MM.1S (cell line): ENCODE measurements at regions not wholly inside any gene's neighbourhood (a gene's known extent, or its start where the extent isn't known, plus 50 kb on each side); places are given as distances from the start of the nearest gene placed in this dataset.

Experiments used
- DNase-seq: peaks from one replicate; pipeline ENCODE4 v3.0.0-alpha.2; 2015
- H2AFZ ChIP-seq: fragments of 300-600 bp; sonication (generic); 2 replicates; pipeline ENCODE4 v1.6.0; 2016; ENCODE audit warnings: antibody characterized with exemption, low read length
- H3F3A ChIP-seq: fragments of 300-600 bp; sonication (generic); 2 replicates; pipeline ENCODE4 v1.6.1; 2016; ENCODE audit warnings: mild to moderate bottlenecking, antibody characterized with exemption, low read length, moderate library complexity, mixed read lengths; ENCODE audit not compliant: insufficient read depth
- H3K27ac ChIP-seq: fragments of 300-600 bp; sonication (generic); 2 replicates; pipeline ENCODE4 v1.5.1; 2016; ENCODE audit warnings: mild to moderate bottlenecking, low read length
- H3K27me3 ChIP-seq: fragments of 300-600 bp; sonication (generic); replicated peaks from 2 replicates; pipeline ENCODE4 v1.6.0; 2016; ENCODE audit warnings: low read length; ENCODE audit not compliant: insufficient read depth
- H3K36me3 ChIP-seq: fragments of 300-600 bp; sonication (generic); replicated peaks from 2 replicates; pipeline ENCODE4 v1.6.1; 2016; ENCODE audit warnings: mild to moderate bottlenecking, low read length, mixed read lengths; ENCODE audit not compliant: insufficient read depth
- H3K4me1 ChIP-seq: fragments of 300-600 bp; sonication (generic); 2 replicates; pipeline ENCODE4 v1.6.1; 2016; ENCODE audit warnings: low read length, mixed read lengths
- H3K4me2 ChIP-seq: fragments of 300-600 bp; sonication (generic); 2 replicates; pipeline ENCODE4 v1.6.0; 2016; ENCODE audit warnings: low read depth, low read length
- H3K4me3 ChIP-seq: fragments of 300-600 bp; sonication (generic); 2 replicates; pipeline ENCODE4 v1.5.1; 2016; ENCODE audit warnings: low read length, mixed read lengths
- H3K79me2 ChIP-seq: fragments of 300-600 bp; sonication (generic); 2 replicates; pipeline ENCODE4 v1.6.1; 2016; ENCODE audit warnings: mixed run types, low read length, mixed read lengths
- H3K9ac ChIP-seq: fragments of 300-600 bp; sonication (generic); 2 replicates; pipeline ENCODE4 v1.6.1; 2016; ENCODE audit warnings: low read length, mixed read lengths
- H3K9me2 ChIP-seq: fragments of 300-600 bp; sonication (generic); replicated peaks from 2 replicates; pipeline ENCODE4 v1.6.1; 2016; ENCODE audit warnings: mild to moderate bottlenecking, low read length, mixed read lengths; ENCODE audit not compliant: insufficient read depth
- H3K9me3 ChIP-seq: fragments of 300-600 bp; sonication (generic); replicated peaks from 2 replicates; pipeline ENCODE4 v1.6.1; 2016; ENCODE audit warnings: mild to moderate bottlenecking, low read length, mixed read lengths; ENCODE audit not compliant: insufficient read depth
- H4K20me1 ChIP-seq: fragments of 300-600 bp; sonication (generic); 2 replicates; pipeline ENCODE4 v1.6.1; 2016; ENCODE audit warnings: mild to moderate bottlenecking, low read length, moderate library complexity, mixed read lengths; ENCODE audit not compliant: insufficient read depth
- EZH2 ChIP-seq: fragments of 300-600 bp; sonication (generic); optimal IDR thresholded peaks from 2 replicates; pipeline ENCODE3; 2017; ENCODE audit warnings: low read depth, mild to moderate bottlenecking, antibody characterized with exemption, low read length, mixed read lengths
- EZH2phosphoT487 ChIP-seq: fragments of 300-600 bp; sonication (generic); IDR thresholded peaks from 2 replicates; pipeline ENCODE4 v1.6.1; 2018; ENCODE audit warnings: antibody characterized with exemption, low read length
- TF ChIP-seq, protein P1 (sequence below): fragments of 300-600 bp; sonication (generic); IDR thresholded peaks from 2 replicates; pipeline ENCODE4 v1.5.1; 2016; ENCODE audit warnings: antibody characterized with exemption, low read length, mixed read lengths

DNA sequence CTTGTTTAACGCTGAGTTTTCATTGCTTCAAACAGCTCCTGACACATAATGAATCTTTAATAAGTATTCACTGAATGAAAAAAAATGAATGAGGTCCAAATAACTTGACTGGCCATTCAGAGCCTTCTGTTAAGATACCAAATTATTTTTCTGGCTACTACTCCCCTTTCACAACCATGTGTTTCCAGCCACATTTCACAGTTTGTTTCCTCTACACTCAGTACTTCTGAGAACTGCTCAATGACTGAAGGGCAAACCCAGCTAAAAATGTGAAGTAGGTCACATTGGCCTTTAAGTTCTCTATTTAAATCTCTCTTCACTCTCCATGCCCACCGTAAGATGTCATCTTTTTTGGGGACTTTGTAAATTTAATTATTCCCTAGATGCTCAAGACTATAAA lies 78.4 kb upstream of the KRR1 start:
- Histone ChIP-seq H2AFZ (no peak overlapping the region), H3K4me3 (no peak overlapping the region), H3F3A (no peaks in the 10 kb centered on the region), H3K36me3 (no peaks in the 10 kb centered on the region), H3K9me2 (no peaks in the 10 kb centered on the region), H3K27ac (no peak overlapping the region), H3K79me2 (no peaks in the 10 kb centered on the region), H3K9me3 (no peaks in the 10 kb centered on the region), H3K4me1 (no peaks in the 10 kb centered on the region), H3K27me3 (no peaks in the 10 kb centered on the region), H3K9ac (no peak overlapping the region), H3K4me2 (no peak overlapping the region), H4K20me1 (no peaks in the 10 kb centered on the region)
- DNase-seq, result no peak
- TF ChIP-seq, protein P1, sequence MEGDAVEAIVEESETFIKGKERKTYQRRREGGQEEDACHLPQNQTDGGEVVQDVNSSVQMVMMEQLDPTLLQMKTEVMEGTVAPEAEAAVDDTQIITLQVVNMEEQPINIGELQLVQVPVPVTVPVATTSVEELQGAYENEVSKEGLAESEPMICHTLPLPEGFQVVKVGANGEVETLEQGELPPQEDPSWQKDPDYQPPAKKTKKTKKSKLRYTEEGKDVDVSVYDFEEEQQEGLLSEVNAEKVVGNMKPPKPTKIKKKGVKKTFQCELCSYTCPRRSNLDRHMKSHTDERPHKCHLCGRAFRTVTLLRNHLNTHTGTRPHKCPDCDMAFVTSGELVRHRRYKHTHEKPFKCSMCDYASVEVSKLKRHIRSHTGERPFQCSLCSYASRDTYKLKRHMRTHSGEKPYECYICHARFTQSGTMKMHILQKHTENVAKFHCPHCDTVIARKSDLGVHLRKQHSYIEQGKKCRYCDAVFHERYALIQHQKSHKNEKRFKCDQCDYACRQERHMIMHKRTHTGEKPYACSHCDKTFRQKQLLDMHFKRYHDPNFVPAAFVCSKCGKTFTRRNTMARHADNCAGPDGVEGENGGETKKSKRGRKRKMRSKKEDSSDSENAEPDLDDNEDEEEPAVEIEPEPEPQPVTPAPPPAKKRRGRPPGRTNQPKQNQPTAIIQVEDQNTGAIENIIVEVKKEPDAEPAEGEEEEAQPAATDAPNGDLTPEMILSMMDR, result no peak
- TF ChIP-seq EZH2phosphoT487, result no peak
- no peak for TF ChIP-seq EZH2

DNA sequence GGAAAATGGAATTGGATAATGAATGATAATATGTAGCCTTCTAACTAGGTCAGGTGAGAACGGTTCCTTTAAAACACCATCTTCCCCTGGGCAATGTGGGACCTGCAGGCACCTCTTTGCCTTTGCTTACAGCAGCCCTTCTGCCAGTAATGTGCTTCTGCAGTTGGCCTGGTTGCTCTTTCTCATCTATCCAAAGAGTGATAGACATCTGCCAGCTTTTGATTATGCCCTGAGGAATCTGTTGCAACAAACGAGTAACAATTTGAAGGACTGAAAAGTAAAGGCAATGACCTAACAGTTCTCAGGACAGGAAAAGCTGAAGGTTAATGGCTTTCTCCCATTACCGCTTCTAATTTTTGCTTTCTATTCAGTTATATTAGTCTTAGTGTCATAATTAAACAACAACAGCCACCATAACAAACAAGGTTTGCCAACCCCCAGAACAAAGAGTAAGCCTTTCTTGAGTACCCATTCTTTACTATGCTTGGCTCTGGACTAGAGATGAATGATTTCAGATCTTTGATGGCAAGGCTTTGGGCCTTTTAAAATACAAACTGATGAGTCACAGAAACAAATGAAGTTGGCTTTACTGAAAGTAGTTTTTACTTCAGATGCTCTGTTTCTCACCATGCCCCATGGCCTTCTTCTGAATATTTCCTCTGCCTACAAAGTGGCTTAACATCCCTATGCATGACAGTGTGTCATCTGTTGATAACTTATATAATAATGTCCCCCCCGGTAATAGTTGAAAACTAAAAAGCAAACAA lies 76.1 kb upstream of the KRR1 start:
- H3K36me3 ChIP-seq, result no peaks in the 10 kb centered on the region
- TF ChIP-seq EZH2phosphoT487 (no peak), EZH2 (no peak)
- TF ChIP-seq, protein P1, result no peak
- no peaks in the 10 kb centered on the region for H3K4me1 ChIP-seq
- H3K4me3 ChIP-seq, result no peak overlapping the region
- H3K4me2 ChIP-seq, result no peak overlapping the region
- H3F3A ChIP-seq, result no peaks in the 10 kb centered on the region
- H3K79me2 ChIP-seq, result no peaks in the 10 kb centered on the region
- no peaks in the 10 kb centered on the region for H3K9me2 ChIP-seq
- no peak overlapping the region for H3K9ac ChIP-seq
- H3K27ac ChIP-seq, result no peak overlapping the region
- no peak overlapping the region for H2AFZ ChIP-seq
- H3K9me3 ChIP-seq, result no peaks in the 10 kb centered on the region
- no peaks in the 10 kb centered on the region for H4K20me1 ChIP-seq
- no peak for DNase-seq
- no peaks in the 10 kb centered on the region for H3K27me3 ChIP-seq

DNA sequence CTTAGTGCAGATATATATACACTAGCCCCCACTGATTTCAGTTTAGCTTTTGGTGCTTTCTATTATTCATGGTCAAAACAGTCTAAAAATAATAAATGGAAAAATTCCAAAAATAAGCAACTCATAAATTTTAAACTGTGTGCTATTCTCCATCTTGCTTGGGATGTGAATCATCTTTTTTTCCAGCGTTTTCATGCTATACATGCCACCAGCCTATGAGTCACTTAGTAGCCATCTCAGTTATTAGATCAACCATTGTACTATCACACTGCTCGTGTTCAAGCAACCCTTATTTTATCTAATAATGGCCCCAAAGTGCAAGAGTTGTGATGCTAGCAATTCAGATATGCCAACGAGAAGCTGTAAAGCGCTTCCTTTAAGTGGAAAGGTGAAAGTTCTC lies 73.9 kb upstream of the KRR1 start:
- no peak overlapping the region for H2AFZ ChIP-seq
- DNase-seq, result no peak
- H4K20me1 ChIP-seq, result no peaks in the 10 kb centered on the region
- no peaks in the 10 kb centered on the region for H3K27me3 ChIP-seq
- H3K36me3 ChIP-seq, result no peaks in the 10 kb centered on the region
- no peak overlapping the region for H3K4me3 ChIP-seq
- TF ChIP-seq, protein P1, result no peak
- no peak for TF ChIP-seq EZH2phosphoT487
- H3K79me2 ChIP-seq, result no peaks in the 10 kb centered on the region
- H3K4me1 ChIP-seq, result no peaks in the 10 kb centered on the region
- H3F3A ChIP-seq, result no peaks in the 10 kb centered on the region
- no peaks in the 10 kb centered on the region for H3K9me2 ChIP-seq
- H3K9me3 ChIP-seq, result no peaks in the 10 kb centered on the region
- no peak overlapping the region for H3K4me2 ChIP-seq
- no peak overlapping the region for H3K27ac ChIP-seq
- no peak overlapping the region for H3K9ac ChIP-seq
